B cell (primary cell): ENCODE measurements at regions not wholly inside any gene's neighbourhood (a gene's known extent, or its start where the extent isn't known, plus 50 kb on each side); places are given as distances from the start of the nearest gene placed in this dataset.

Experiments
- ATAC-seq: fragments of 200-7000 bp; cut with Tn5 transposase; one replicate; pipeline ENCODE4 v1.10.0; 2021; ENCODE audit warnings: low read depth, mild to moderate bottlenecking, moderate number of reproducible peaks, moderate library complexity
- CTCF ChIA-PET: fragments of 350-600 bp; sonication (Branson Sonifier 250); formaldehyde crosslinking; loops from one replicate; lab custom pipeline; 2021; ENCODE audit warnings: antibody characterized with exemption, inconsistent platforms; lab: Charles Lee
- POLR2A ChIA-PET: fragments of 350-600 bp; sonication (Branson Sonifier 250); formaldehyde crosslinking; loops from one replicate; lab custom pipeline; 2021; ENCODE audit warnings: antibody characterized with exemption; lab: Charles Lee
- DNase-seq: peaks from one replicate; pipeline ENCODE4 v3.0.0; 2013
- H2AFZ ChIP-seq: 2 replicates; pipeline ENCODE4 v1.6.1; 2012; ENCODE audit warnings: mild to moderate bottlenecking, low read depth, low read length; ENCODE audit not compliant: insufficient read depth, poor library complexity, severe bottlenecking
- H3K27ac ChIP-seq, 2 donors: 1 replicate in 1 of 2; 2 replicates in 1 of 2; pipeline ENCODE4 v1.5.1; 2012 to 2013; ENCODE audit warnings: low read length in 2 of 2, mild to moderate bottlenecking in 2 of 2, moderate library complexity in 1 of 2
- H3K27me3 ChIP-seq, 4 experiments: fragments of 200-600 bp in 1 of 4; sonication (generic) in 1 of 4; replicated peaks in 1 of 4; 1 replicate in 2 of 4; 2 replicates in 2 of 4; pipeline versions ENCODE4 v1.6.1 to v1.7.0; 2013 to 2016; ENCODE audit warnings: low read length in 3 of 4, mild to moderate bottlenecking in 2 of 4, mixed read lengths in 1 of 4, moderate library complexity in 1 of 4; ENCODE audit not compliant: insufficient read depth in 4 of 4, control insufficient read depth in 3 of 4; ENCODE audit errors: control extremely low read depth in 1 of 4
- H3K36me3 ChIP-seq, 2 experiments: replicated peaks in 1 of 2; 1 replicate in 1 of 2; 2 replicates in 1 of 2; pipeline versions ENCODE4 v1.6.1 to v1.7.1; 2013; ENCODE audit warnings: low read length in 1 of 2; ENCODE audit not compliant: insufficient read depth in 2 of 2, control insufficient read depth in 1 of 2; ENCODE audit errors: control extremely low read depth in 1 of 2, extremely low read depth in 1 of 2
- H3K4me1 ChIP-seq, 2 donors: fragments of 200-600 bp in 1 of 2; sonication (generic) in 1 of 2; 1 replicate in 1 of 2; 2 replicates in 1 of 2; pipeline versions ENCODE4 v1.5.1 to v1.6.1; 2013 to 2017; ENCODE audit warnings: low read length in 2 of 2; ENCODE audit not compliant: control insufficient read depth in 2 of 2, insufficient read depth in 2 of 2
- H3K4me2 ChIP-seq: replicated peaks from 2 replicates; pipeline ENCODE3; 2012; ENCODE audit warnings: mild to moderate bottlenecking, low read depth, low read length; ENCODE audit not compliant: poor library complexity, severe bottlenecking
- H3K4me3 ChIP-seq, 5 experiments: fragments of 200-600 bp in 1 of 5; sonication (generic) in 1 of 5; 1 replicate in 3 of 5; 2 replicates in 2 of 5; pipeline versions ENCODE4 v1.5.1 to v1.7.0; 2011 to 2016; ENCODE audit warnings: low read length in 4 of 5, mild to moderate bottlenecking in 4 of 5, low read depth in 2 of 5, control low read depth in 1 of 5, moderate library complexity in 1 of 5; ENCODE audit not compliant: insufficient read depth in 1 of 5; ENCODE audit errors: control extremely low read depth in 1 of 5, extremely low read depth in 1 of 5
- H3K79me2 ChIP-seq: fragments of 200-600 bp; sonication (generic); one replicate; pipeline ENCODE4 v1.6.0; 2016; ENCODE audit warnings: low read length; ENCODE audit not compliant: control insufficient read depth, insufficient read depth
- H3K9ac ChIP-seq: fragments of 200-600 bp; sonication (generic); 2 replicates; pipeline ENCODE4 v1.6.1; 2017; ENCODE audit warnings: mild to moderate bottlenecking, low read length, moderate library complexity
- H3K9me3 ChIP-seq, 3 donors: one replicate each; pipeline versions ENCODE4 v1.6.1 to v1.7.1; 2013; ENCODE audit warnings: low read length in 2 of 3; ENCODE audit not compliant: control insufficient read depth in 2 of 3, insufficient read depth in 1 of 3; ENCODE audit errors: control extremely low read depth in 1 of 3
- H4K20me1 ChIP-seq: 2 replicates; pipeline ENCODE4 v1.6.0; 2012; ENCODE audit warnings: mild to moderate bottlenecking, low read length; ENCODE audit not compliant: insufficient read depth, control insufficient read depth, poor library complexity, severe bottlenecking
- H3K27ac Mint-ChIP-seq: one replicate; pipeline ENCODE4 v1.8.0; 2021; ENCODE audit warnings: mixed read lengths
- H3K27me3 Mint-ChIP-seq: one replicate; pipeline ENCODE4 v1.8.0; 2021; ENCODE audit warnings: mixed read lengths
- H3K4me1 Mint-ChIP-seq: one replicate; pipeline ENCODE4 v1.8.0; 2021; ENCODE audit warnings: mixed read lengths
- H3K4me3 Mint-ChIP-seq: one replicate; pipeline ENCODE4 v1.8.0; 2021; ENCODE audit warnings: mixed read lengths
- H3K9me3 Mint-ChIP-seq: one replicate; pipeline ENCODE4 v1.8.0; 2022; ENCODE audit warnings: mixed read lengths; ENCODE audit not compliant: insufficient read depth
- CTCF ChIP-seq: fragments of 200-600 bp; IDR thresholded peaks from one replicate; pipeline ENCODE4 v1.8.0; 2022; ENCODE audit warnings: antibody characterized with exemption, mild to moderate bottlenecking
- EZH2 ChIP-seq: IDR thresholded peaks from 2 replicates; pipeline ENCODE4 v1.6.1; 2012; ENCODE audit warnings: borderline replicate concordance, low read depth, mild to moderate bottlenecking, moderate library complexity, low read length; ENCODE audit not compliant: insufficient read depth, poor library complexity, severe bottlenecking
- WGBS: methylation state at CpG from one replicate; pipeline ENCODE4 v1.1.5; 2013; ENCODE audit warnings: missing lambda C conversion rate; ENCODE audit not compliant: insufficient coverage; 5-methylcytosine and 5-hydroxymethylcytosine counted together
- intact Hi-C: fragments of 100-400 bp; cut with micrococcal nuclease; formaldehyde crosslinking; loops from one replicate; pipeline ENCODE4 v1.10.0; 2022

GRCh38 chr11:38365274-38365673, 1767.2 kb upstream of the RAG2 start:
- TF ChIP-seq EZH2, result no peak
- H3K27ac ChIP-seq, result no peak overlapping the region
- Mint-ChIP-seq H3K27ac (no peak overlapping the region), H3K27me3 (no peaks in the 10 kb centered on the region), H3K9me3 (peaks cover 5% of the 10 kb centered on the region), H3K4me3 (no peak overlapping the region), H3K4me1 (no peaks in the 10 kb centered on the region)
- H3K4me2 ChIP-seq, result no peak overlapping the region
- no peaks in the 10 kb centered on the region for H4K20me1 ChIP-seq
- CTCF ChIA-PET, result no interaction called here
- no peaks in the 10 kb centered on the region for H3K79me2 ChIP-seq
- H3K27me3 ChIP-seq, result no peaks in the 10 kb centered on the region
- no peak overlapping the region for H3K4me3 ChIP-seq
- intact Hi-C loops, result no loop called here
- WGBS, result 60% methylated on average over 1 of the region's 3 CpGs
- H3K9me3 ChIP-seq, result no peaks in the 10 kb centered on the region
- H2AFZ ChIP-seq, result no peak overlapping the region
- no peak overlapping the region for H3K9ac ChIP-seq
- H3K36me3 ChIP-seq, result no peaks in the 10 kb centered on the region
- no peak for DNase-seq
- POLR2A ChIA-PET, result no interaction called here
- ATAC-seq, result no peak
- H3K4me1 ChIP-seq, result no peaks in the 10 kb centered on the region

GRCh38 chr11:38356255-38356654, 1758.2 kb upstream of the RAG2 start:
- Mint-ChIP-seq H3K9me3 (no peaks in the 10 kb centered on the region), H3K4me3 (no peak overlapping the region)

More at GRCh38 chr11:38356255-38356654, 1758.2 kb upstream of the RAG2 start:
- H2AFZ ChIP-seq, result no peak overlapping the region
- no peak overlapping the region for H3K4me2 ChIP-seq
- H3K4me1 ChIP-seq, result no peaks in the 10 kb centered on the region
- intact Hi-C loops, result no loop called here
- POLR2A ChIA-PET, result no interaction called here
- ATAC-seq (no peak), DNase-seq (no peak)
- no peaks in the 10 kb centered on the region for H3K4me1 Mint-ChIP-seq
- no CpG with 5 or more reads among the region's 2 CpGs for WGBS
- no peaks in the 10 kb centered on the region for H3K36me3 ChIP-seq
- H3K9ac ChIP-seq, result no peak overlapping the region
- no peak overlapping the region for H3K27ac ChIP-seq
- no peak overlapping the region for H3K4me3 ChIP-seq
- H3K27ac Mint-ChIP-seq, result no peak overlapping the region
- H3K9me3 ChIP-seq, result peaks cover 0 to 2% (median 1%) of the 10 kb centered on the region in 3 donors
- no peaks in the 10 kb centered on the region for H3K27me3 Mint-ChIP-seq
- no peaks in the 10 kb centered on the region for H4K20me1 ChIP-seq
- no peaks in the 10 kb centered on the region for H3K27me3 ChIP-seq
- H3K79me2 ChIP-seq, result no peaks in the 10 kb centered on the region
- TF ChIP-seq CTCF, result no peak
- no peak for TF ChIP-seq EZH2
- CTCF ChIA-PET, result no interaction called here
